NCI-H1417 (cell line): ENCODE measurements at regions not wholly inside any gene's neighbourhood (a gene's known extent, or its start where the extent isn't known, plus 50 kb on each side); places are given as distances from the start of the nearest gene placed in this dataset.

Experiments used
- DNase-seq, 3 experiments: peaks; one replicate each; lab custom pipeline; 2025; lab: John Stamatoyannopoulos, UW

- no peak for DNase-seq
Measured at GRCh38 chr1:193355178-193355577, 168.8 kb upstream of the B3GALT2 start.

- no peak for DNase-seq
Measured at GRCh38 chr1:193348769-193349535, 162.5 kb upstream of the B3GALT2 start.

GRCh38 chr1:193348091-193348768 lies 161.8 kb upstream of the B3GALT2 start:
- no peak for DNase-seq

- DNase-seq: no peak
Measured at GRCh38 chr1:193346085-193346484, 159.7 kb upstream of the B3GALT2 start.

GRCh38 chr1:193342811-193343210 lies 156.4 kb upstream of the B3GALT2 start:
- no peak for DNase-seq

GRCh38 chr1:193340331-193340730 lies 153.9 kb upstream of the B3GALT2 start:
- no peak for DNase-seq

- no peak for DNase-seq
Measured at GRCh38 chr1:193339401-193339800, 153.0 kb upstream of the B3GALT2 start.

GRCh38 chr1:193338194-193338593 lies 151.8 kb upstream of the B3GALT2 start:
- peak in 1 of 3 experiments; percentile 42 for DNase-seq

- no peak for DNase-seq
Measured at GRCh38 chr1:193335806-193336428, 149.5 kb upstream of the B3GALT2 start.

- no peak for DNase-seq
Measured at GRCh38 chr1:193333166-193333565, 146.8 kb upstream of the B3GALT2 start.

- no peak for DNase-seq
Measured at GRCh38 chr1:193326296-193326695, 139.9 kb upstream of the B3GALT2 start.

- no peak for DNase-seq
Measured at GRCh38 chr1:193325771-193326170, 139.4 kb upstream of the B3GALT2 start.

GRCh38 chr1:193325042-193325441 lies 138.6 kb upstream of the B3GALT2 start:
- no peak for DNase-seq

GRCh38 chr1:193322211-193322610 lies 135.8 kb upstream of the B3GALT2 start:
- DNase-seq: no peak

- DNase-seq: peak in 1 of 3 experiments; percentile 51
Measured at GRCh38 chr1:193321242-193321840, 134.9 kb upstream of the B3GALT2 start.

GRCh38 chr1:193320270-193320669 lies 133.9 kb upstream of the B3GALT2 start:
- no peak for DNase-seq

GRCh38 chr1:193318347-193318746 lies 131.9 kb upstream of the B3GALT2 start:
- DNase-seq: no peak

- DNase-seq: no peak
Measured at GRCh38 chr1:193313354-193314140, 127.1 kb upstream of the B3GALT2 start.

GRCh38 chr1:193312432-193312831 lies 126.0 kb upstream of the B3GALT2 start:
- DNase-seq: no peak

- DNase-seq: peak in 1 of 3 experiments; percentile 53
Measured at GRCh38 chr1:193311226-193311948, 125.0 kb upstream of the B3GALT2 start.

GRCh38 chr1:193310564-193310963 lies 124.2 kb upstream of the B3GALT2 start:
- DNase-seq: peak in 2 of 3 experiments; percentile 80 to 97
